ENCODE measurements at regions not wholly inside any gene's neighbourhood (a gene's known extent, or its start where the extent isn't known, plus 50 kb on each side); places are given as distances from the start of the nearest gene placed in this dataset.

DNA sequence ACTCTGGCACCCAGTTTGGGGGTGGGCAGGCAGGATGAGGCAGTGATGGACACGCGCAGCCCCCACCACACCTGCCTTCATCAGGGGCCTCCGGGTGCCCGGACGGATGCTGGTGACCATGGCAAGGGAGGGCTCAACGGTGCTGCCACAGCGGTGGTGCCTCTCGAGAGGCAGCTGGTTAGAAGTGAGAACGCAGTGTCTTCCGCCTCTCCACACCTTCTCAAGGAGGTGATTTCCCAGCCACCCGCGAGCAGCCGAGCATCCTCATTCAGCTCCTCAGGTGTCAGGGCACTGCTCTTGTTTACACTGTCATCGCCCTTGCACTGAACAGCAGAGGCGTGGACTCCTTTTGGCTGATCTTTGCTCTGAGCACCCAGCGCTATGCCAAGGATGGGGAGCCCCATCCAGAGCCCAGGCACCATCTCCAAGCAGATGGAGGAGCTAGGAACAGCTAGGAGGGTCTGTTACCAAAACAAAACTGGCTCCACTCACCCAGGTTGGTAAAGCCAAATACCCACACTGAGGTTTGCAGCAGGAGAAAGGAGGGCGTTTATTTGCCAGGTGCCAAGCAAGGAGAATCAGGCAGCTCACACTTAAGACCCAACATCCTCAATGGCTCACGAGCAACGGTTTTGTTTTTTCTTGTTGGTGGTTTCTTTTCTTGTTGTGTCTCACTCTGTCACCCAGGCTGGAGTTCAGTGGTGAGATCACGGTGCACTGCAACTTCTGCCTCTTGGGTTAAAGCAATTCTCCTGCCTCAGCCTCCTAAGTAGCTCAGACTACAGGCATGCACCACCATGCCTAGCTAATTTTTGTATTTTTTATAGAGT is 174.3 kb upstream of the TNRC6C start:
- H3K4me3 ChIP-seq (ENCODE audit: low read depth, low read length): no peak overlapping the region
- no peak for DNase-seq (ENCODE audit: low read depth)

DNA sequence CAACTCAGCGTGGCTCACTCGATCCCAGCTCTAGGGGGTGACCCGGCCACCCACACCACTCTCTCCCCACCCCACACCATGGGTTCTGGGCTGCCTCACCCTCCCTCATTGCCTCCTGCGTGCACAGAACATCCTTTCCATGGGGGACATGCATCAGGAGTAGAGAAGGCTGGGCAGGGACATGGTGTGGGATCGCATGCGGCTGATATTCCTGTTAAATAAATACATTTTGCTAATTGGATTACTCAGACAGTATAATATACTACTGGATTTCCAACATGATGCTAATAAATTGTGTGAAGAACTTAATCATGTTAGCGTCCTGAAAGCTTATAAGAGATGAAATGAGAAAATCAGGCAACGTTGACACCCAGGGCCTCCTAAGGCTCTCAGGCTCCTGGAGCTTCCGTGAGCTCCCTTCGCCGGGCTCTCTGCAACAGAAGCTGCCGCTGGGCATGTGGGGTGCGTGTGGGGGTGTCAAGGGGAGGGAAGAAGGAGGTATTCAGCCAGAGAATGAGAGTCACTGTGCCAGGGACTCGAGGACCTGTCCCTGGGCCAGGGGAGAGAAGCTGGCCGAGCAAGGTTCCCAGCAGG is 173.1 kb upstream of the TNRC6C start:
- H3K4me3 ChIP-seq (ENCODE audit: low read depth, low read length): no peak overlapping the region
- no peak for DNase-seq (ENCODE audit: low read depth)

DNA sequence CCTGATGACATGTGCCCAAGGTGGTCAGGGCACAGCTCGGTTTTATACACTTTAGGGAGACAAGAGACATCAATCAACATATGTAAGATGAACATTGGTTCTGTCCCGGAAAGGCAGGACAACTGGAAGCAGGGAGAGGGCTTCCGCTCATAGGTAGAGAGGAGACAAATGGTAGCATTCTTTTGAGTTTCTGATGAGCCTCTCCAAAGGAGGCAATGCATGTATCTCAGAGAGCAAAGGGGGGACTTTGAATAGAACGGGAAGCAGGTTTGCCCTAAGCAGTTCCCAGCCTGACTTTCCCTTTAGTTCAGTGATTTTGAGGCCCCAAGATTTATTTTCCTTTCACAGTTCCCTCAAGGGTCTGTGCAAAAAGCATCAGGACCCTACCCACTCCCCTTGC is 172.4 kb upstream of the TNRC6C start:
- H3K4me3 ChIP-seq (ENCODE audit: low read depth, low read length): no peak overlapping the region

DNA sequence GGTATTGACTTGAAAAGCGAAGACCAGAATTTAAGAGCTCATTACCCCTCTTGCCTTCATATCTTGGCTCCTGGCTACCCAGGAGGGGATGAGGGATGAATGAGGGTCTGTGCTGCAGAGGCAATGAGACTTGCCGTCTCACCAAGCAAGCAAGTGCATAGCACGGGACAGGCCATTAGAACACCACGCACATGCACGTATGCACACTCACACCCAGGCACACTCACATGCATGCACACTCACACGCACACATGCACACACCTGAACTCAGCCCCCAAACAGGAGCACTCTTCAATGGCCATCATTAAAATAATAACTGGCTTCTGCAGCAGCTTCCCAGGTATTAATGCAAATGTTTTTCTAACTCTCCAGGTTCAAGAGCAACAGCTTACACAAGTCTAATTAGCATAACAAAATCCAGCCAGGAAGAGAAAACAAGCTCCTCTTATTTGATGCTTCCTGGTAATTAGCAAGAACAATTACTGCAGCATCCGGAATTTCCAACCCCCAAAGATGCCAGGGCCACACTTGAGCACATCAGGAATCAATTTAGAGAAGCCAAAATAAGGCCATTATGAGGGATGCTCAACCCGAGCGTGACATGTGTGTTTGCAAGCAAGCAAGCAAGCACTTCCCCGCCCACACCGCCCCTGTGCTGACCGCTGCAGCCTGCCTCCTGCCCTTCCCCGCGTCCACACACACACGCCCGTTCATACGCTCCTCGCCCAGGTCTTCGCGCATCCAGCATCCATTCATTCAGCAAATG is 171.6 kb upstream of the TNRC6C start:
- no peak overlapping the region for H3K4me3 ChIP-seq (ENCODE audit: low read depth, low read length)
- DNase-seq (ENCODE audit: low read depth): no peak

More for the DNA sequence above, 172.4 kb upstream of the TNRC6C start:
- no peak for DNase-seq (ENCODE audit: low read depth)

DNA sequence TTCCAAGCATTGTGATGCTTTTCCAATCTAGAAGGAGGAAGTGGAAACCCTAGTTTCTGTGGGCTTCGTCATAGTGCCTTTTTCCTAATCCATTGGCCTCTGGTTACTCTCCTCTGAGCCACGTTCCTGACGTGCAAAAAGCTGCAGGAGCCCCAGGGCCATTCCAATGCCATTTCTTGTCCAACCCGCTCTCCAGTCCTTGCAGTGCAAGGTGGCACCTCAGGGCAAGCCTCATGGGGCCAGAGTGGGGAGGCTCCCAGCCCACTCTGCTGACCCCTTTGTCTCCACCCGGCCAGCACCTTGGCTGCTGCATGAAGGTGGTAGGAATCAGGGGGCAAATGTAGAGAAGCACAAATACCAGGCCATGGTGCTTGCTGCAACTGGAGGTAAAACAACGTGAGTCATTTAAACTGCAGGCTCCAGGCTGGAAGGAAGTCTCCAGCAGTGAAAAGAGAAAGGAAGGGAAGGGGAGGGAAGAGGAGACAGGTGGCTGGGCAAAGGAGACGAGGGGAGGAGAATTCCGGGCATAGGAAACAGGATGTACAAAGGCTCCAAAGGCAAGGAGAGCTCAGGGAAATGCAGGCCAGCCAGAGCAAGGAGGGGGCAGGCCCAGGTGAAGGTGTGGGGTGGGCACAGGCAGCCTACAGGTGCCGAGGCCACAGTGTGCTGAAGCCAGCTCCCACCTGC is 168.2 kb upstream of the TNRC6C start:
- H3K4me3 ChIP-seq (ENCODE audit: low read depth, low read length): no peak overlapping the region
- no peak for DNase-seq (ENCODE audit: low read depth)

DNA sequence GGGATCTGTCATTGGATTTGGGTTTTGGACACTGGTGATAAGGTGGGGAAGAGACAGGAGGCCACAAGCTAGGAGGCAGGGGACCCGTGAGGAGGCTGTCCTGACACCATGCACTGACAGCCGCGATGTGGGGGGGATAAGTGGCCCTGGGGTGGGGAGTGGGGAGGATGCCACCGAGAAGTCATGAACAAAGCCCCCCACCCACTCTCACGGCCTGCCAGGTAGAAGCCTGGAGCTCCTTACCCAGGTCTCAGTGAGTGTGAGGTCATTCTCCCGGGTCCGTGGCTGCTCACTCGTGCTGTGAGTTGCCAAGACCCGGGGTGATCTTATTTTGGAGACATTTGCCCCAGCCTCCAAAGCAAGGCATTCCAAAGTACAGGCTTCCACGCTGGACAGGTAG is 165.9 kb upstream of the TNRC6C start:
- DNase-seq (ENCODE audit: low read depth): no peak
- no peak overlapping the region for H3K4me3 ChIP-seq (ENCODE audit: low read depth, low read length)

DNA sequence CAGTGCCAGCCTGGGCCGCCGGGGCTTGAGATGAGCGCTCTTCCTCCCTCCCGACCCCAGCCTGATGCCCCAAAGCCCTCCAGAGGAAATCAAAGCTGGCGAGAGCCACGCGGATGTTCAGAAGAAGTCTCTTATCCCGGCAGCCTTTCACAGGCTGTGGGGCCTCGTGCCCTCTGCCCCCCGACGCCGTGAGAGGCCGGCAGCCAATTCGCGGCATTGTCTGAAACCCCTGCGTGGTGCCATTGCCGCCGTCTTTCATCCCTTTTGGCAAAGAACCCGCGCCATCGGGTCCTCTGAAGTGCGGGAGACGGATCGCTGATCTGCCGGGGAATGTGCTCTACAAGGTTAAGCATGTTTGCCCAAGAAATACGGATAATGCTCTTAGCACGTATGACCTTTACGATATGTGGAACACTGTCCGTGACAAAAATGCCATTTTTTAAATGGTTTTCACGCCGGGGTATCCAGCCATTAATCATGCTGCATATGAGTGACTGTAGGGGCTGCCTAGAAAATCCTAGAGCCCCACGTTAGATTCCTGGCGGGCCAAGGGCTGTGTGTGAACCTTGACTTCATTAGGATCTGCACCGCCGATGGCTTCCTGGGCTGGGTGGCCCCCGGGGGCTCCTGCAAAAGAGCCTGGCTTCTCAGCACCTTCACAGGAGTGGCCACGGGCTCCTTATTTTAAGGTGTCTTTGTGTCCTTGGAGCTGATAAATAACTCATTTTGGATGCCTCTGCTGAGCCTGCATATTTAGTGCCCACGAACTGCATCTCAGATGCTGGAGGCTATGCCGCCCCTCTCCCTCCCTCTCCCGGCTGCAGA is 165.1 kb upstream of the TNRC6C start:
- DNase-seq (ENCODE audit: low read depth): no peak
- no peak overlapping the region for H3K4me3 ChIP-seq (ENCODE audit: low read depth, low read length)

DNA sequence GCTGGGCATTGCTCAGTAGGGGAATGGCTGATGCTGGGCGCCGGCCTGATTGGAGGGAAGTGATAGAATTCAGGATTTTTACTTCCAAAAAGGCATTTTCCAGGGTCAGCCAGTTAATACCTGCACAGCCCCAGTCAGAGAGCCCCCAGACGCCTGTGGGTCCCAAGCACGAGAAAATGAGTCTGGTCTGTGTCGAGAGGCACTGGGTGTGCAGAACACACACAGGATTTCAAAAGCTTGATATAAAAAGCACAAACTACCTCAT is 164.6 kb upstream of the TNRC6C start:
- H3K4me3 ChIP-seq (ENCODE audit: low read depth, low read length): no peak overlapping the region
- no peak for DNase-seq (ENCODE audit: low read depth)

DNA sequence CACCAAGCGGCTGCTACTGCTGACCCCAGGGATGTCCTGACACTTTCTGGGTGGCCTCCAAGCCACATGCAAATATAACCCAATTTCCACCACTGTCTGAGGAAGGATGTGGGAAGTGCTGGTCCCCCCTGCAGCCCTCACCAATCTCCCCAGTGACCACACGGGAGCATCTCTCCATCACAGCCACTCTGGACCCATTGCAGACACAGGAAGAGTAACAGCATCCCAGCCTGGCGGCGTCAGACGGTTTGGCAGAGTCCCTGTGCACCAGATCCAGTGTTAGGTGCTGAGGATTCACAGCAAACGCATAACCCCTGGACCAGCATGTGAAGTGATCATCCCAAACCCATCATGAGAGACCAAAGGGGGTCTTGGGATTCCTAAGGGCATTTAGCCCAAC is 163.7 kb upstream of the TNRC6C start:
- no peak overlapping the region for H3K4me3 ChIP-seq (ENCODE audit: low read depth, low read length)
- DNase-seq (ENCODE audit: low read depth): no peak

DNA sequence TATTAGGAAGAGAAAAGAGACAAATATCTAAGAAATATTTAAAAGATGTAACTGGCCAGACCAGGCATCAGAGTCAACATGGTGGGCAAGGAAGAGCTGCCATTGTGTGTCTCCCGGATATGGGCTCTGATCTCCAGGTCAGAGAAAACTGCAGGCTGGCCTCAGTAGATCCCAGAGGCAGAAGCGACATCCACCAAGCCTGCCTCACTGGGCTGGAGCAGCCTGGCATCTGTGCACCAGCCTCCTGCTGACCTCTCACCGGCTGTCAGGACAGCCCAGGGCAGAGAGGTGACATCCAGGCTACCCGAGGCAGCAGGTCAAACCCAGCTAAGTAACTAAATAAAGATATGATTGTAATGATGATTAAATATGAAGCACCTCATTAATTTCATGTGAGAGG is 162.8 kb upstream of the TNRC6C start:
- no peak for DNase-seq (ENCODE audit: low read depth)
- H3K4me3 ChIP-seq (ENCODE audit: low read depth, low read length): no peak overlapping the region

DNA sequence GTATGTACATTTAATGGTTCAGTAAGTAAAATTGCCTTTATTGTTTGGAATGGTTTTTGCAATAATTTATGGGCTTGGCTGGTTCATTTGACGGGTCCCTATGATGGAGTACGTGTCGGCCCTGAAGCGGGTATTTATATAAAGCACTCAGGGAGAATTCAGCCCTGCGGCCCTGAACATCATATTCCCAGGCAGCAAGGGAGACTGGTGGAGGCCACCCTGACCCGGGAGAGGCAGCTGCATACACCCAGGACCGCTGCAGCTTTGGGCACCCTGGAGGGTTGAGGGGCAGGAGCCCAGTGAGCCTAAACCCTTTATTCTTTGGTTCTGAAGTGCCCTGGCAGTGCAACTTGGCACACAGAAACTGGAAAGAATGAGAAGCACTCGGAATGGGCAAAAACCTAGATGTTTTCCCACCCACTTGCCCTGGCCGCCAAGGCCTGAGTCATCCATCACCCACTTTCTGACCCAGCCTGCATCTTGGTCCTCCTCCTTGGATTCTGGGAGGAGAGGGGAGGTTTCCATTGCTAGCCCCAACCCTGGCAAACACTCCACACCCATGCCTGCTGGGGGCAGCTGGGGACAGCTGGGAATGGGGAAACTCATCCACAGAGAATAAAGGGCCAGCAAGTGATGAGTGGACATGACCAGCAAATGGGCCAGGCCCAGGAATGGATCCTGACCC is 162.2 kb upstream of the TNRC6C start:
- DNase-seq (ENCODE audit: low read depth): no peak
- H3K4me3 ChIP-seq (ENCODE audit: low read depth, low read length): no peak overlapping the region

DNA sequence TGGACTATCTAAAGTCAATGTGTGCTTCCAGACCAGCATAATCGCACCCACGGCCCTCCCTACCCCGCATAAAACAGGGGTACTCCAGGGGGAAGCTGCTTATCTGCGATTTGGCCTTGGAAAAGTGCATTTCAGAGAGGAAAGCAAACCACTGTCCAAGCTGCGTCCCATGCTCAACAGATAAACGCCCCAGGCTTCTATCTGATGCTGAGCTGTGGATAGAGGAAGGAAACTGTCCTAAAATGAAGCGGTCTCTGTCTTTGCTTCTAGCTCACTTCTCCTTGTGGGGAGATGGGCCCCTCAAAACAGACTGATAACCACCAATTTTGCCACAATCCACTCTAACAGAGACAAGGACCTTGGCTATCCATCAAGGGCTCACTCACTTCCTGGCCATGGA is 160.5 kb upstream of the TNRC6C start:
- no peak for DNase-seq (ENCODE audit: low read depth)
- H3K4me3 ChIP-seq (ENCODE audit: low read depth, low read length): no peak overlapping the region

DNA sequence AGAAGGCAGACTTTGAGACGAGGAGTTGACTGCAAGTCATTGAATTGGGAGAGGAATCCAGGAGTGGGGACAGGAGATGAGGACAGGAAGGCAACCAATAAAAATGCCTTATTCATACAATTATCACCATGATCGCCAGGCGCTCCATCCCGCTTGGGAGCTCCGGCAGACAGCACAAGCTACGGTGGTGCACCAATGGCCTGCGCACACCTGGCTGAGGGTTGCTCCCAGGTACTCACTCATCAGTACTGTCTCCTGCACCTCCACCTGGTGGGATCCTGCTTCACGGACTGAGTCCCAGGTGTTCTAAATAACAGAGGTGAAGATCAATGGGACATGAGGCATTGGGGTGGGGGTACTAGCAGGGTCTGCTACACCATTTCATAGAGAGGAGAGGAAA is 160.0 kb upstream of the TNRC6C start:
- H3K4me3 ChIP-seq (ENCODE audit: low read depth, low read length): no peak overlapping the region
- DNase-seq (ENCODE audit: low read depth): no peak

DNA sequence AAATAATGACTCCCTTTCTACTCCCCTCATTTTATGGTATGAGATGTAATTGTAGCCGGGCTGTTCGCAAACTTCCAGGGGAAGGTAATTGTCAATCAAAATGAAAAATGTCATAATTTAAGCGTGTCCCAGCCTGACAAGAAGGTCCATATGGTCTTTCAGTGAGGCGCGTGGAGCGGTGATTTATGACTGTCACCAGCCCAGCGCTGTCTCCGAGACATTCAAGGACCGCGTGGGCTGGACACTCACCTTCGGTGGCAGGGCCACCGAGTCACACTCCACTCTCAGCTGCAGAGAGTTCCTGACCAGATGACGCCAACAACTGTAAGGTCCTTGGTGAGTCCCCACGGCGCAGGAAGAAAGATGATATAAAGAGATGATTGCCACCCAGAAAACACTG is 157.7 kb upstream of the TNRC6C start:
- no peak for DNase-seq (ENCODE audit: low read depth)
- H3K4me3 ChIP-seq (ENCODE audit: low read depth, low read length): no peak overlapping the region

DNA sequence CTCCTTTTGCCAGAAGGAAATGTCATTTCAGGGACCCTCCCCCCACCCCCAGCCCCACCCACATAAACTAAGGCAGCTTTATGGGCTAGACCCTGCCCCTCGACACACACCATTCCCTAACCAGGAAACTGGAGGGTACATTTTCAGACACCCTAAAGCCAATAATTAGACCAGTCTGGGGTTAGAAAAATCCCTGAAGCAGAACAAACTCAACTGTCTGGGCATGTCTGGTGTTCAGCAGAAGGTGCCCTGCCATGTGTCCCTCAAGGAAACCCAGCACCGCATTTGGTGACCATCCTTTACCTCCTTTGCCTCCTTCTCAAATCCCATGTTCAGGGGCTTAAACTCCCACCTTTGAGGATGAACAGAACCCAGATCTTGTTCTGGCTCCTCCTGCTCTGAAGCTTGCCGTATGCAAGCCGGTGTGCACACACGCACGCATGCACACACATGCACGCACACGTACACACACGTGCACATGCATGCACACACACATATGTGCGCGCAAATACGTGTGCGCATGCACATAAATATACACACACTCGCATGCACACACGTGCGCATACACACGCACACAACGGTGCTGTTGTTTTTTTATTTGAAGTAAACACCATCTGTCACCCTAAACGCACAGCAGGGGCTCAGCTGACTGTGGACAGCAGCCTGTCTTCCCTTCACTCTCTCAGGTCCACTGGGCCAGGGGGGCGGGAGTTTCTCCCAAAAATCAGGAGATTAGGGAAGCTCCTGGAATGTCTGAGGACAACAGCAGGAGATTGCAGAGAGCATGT is 156.8 kb upstream of the TNRC6C start:
- DNase-seq (ENCODE audit: low read depth): no peak
- no peak overlapping the region for H3K4me3 ChIP-seq (ENCODE audit: low read depth, low read length)

DNA sequence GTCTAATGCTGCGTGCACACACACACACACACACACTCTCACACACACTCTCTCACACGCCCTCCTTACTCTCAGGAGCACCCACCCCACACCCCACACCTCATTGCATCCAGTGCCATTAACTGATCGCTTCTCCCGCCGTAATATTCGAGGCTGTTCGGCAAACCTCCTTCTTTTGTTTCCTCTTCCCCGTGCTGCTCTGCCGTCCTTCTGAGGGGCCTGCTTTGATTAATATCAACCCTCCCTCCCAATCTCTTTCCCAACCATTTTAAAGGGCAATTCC is 156.2 kb upstream of the TNRC6C start:
- no peak overlapping the region for H3K4me3 ChIP-seq (ENCODE audit: low read depth, low read length)
- no peak for DNase-seq (ENCODE audit: low read depth)

DNA sequence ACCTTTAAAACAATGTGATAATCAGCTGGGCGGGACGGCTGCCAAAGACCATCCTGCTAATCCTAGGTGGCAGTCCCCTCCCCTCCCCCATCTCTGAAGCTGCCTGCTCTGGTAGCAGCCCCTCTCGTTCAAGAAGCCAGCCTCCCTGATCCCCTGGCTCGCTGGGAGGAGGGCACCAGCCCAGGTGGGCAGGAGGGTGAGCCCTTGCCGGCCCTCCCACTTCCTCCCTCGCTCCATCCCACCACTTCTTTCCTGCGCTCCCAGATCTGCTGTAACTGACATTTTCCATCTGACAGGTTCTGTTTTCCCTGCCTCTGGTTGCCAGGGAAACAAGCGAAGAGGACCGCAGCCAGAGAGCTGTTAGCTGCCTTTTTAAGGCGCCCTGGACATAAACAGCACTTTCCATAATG is 155.7 kb upstream of the TNRC6C start:
- no peak for DNase-seq (ENCODE audit: low read depth)
- no peak overlapping the region for H3K4me3 ChIP-seq (ENCODE audit: low read depth, low read length)

DNA sequence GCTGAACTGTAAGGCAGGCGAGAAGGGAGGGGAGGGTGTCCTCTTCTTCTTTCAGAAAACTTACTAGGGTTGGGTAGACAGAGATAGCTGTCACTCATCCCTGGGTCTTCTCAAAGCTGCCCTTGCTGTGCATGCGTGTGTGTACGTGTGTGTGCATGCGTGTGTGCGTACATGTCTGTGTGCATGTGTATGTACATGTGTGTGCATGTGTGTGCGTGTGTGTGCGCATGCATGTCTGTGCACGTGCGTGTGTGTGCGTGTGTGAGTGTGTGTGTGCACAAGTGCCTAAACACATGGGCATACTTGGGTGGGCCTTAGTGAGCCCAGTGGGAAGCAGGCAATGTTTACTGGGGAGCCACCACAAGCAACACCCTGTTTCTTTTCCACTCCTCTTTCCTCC is 154.8 kb upstream of the TNRC6C start:
- H3K4me3 ChIP-seq (ENCODE audit: low read depth, low read length): no peak overlapping the region
- no peak for DNase-seq (ENCODE audit: low read depth)

All from skeletal muscle cell (primary cell).